Gastroesophageal sphincter (tissue), 4 donors: ENCODE measurements at regions not wholly inside any gene's neighbourhood (a gene's known extent, or its start where the extent isn't known, plus 50 kb on each side); places are given as distances from the start of the nearest gene placed in this dataset.

Experiments used
- ATAC-seq: fragments of 150-250 bp; one replicate; pipeline ENCODE4 v1.9.1; 2016; ENCODE audit warnings: mild to moderate bottlenecking, moderate library complexity
- H3K27ac ChIP-seq, 4 donors: fragments of 200-600 bp; sonication (generic) in 3 of 4; 1 replicate in 3 of 4; 2 replicates in 1 of 4; pipeline ENCODE4 v1.5.1; 2016 to 2019
- H3K27me3 ChIP-seq: fragments of 200-600 bp; sonication (generic); one replicate; pipeline ENCODE4 v1.5.1; 2019
- H3K36me3 ChIP-seq, 2 donors: fragments of 200-600 bp; sonication (generic); one replicate each; pipeline ENCODE4 v1.5.1; 2019; ENCODE audit warnings: control low read depth in 1 of 2
- H3K4me1 ChIP-seq, 3 donors: fragments of 200-600 bp; sonication (generic); 1 replicate in 2 of 3; 2 replicates in 1 of 3; pipeline ENCODE4 v1.5.1; 2016 to 2019; ENCODE audit warnings: control low read depth in 2 of 3
- H3K4me3 ChIP-seq, 2 donors: fragments of 200-600 bp; sonication (generic); one replicate each; pipeline ENCODE4 v1.5.1; 2019; ENCODE audit warnings: mild to moderate bottlenecking in 1 of 2, moderate library complexity in 1 of 2
- H3K9me3 ChIP-seq, 3 donors: fragments of 200-600 bp; sonication (generic); one replicate each; pipeline ENCODE4 v1.5.1; 2017 to 2019; ENCODE audit warnings: control low read depth in 2 of 3
- CTCF ChIP-seq, 4 experiments: fragments of 200-600 bp in 2 of 4; fragments of 450-650 bp in 2 of 4; sonication (generic) in 1 of 4; IDR thresholded peaks; one replicate each; pipeline ENCODE4 v1.5.1; 2017 to 2019; ENCODE audit warnings: antibody characterized with exemption in 4 of 4, mild to moderate bottlenecking in 2 of 4, moderate library complexity in 2 of 4
- EP300 ChIP-seq: sonication (generic); formaldehyde crosslinking; IDR thresholded peaks from one replicate; pipeline ENCODE4 v1.6.1; 2017; ENCODE audit warnings: antibody characterized with exemption, mild to moderate bottlenecking
- POLR2A ChIP-seq, 2 donors: fragments of 450-650 bp; IDR thresholded peaks; one replicate each; pipeline ENCODE4 v1.6.1; 2017; ENCODE audit warnings: antibody characterized with exemption in 2 of 2, mild to moderate bottlenecking in 2 of 2, moderate library complexity in 1 of 2
- POLR2AphosphoS5 ChIP-seq: sonication (generic); formaldehyde crosslinking; IDR thresholded peaks from one replicate; pipeline ENCODE4 v1.6.1; 2017; ENCODE audit warnings: antibody characterized with exemption
- WGBS, 2 donors: methylation state at CpG; one replicate each; pipeline ENCODE4 v1.1.5; 2018; ENCODE audit warnings: low coverage in 1 of 2; 5-methylcytosine and 5-hydroxymethylcytosine counted together

DNA sequence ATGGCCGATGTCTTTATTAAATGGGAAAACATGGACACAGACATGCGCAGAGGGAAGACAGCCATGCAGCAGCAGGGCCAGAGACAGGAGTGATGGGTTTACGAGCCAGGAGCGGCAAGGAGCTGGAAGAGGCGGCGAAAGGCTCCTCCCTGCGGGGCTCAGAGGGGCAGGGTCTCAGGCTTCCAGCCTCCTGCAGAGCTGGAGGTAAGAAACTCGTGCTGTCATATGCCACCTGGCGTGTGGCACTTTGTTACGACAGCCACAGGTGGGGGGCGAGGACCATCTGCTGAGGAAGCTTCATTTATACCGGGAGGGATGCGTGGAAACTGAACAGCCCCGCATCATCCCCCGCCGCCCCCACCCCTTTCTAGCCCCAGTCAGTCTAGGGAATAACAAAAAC lies 52.0 kb upstream of the SPACA7 start:
- TF ChIP-seq CTCF (IDR thresholded peaks at IDR 0.05) (no peak), EP300 (no peak), POLR2AphosphoS5 (no peak), POLR2A (IDR thresholded peaks at IDR 0.05) (no peak)
- peaks cover 0 to 10% (median 0%) of the 10 kb centered on the region in 3 donors for H3K4me1 ChIP-seq
- ATAC-seq: no peak
- no peak overlapping the region for H3K4me3 ChIP-seq
- H3K36me3 ChIP-seq: no peaks in the 10 kb centered on the region
- 20 to 21% methylated on average over 3 to 13 of the region's 16 CpGs for WGBS, 2 donors
- no peaks in the 10 kb centered on the region for H3K9me3 ChIP-seq
- H3K27ac ChIP-seq: no peak overlapping the region
- peaks cover 26% of the 10 kb centered on the region for H3K27me3 ChIP-seq

GRCh38 chr13:112325142-112325808 lies 50.9 kb upstream of the SPACA7 start:
- no peaks in the 10 kb centered on the region for H3K36me3 ChIP-seq
- WGBS, 2 donors: 60 to 78% methylated on average over 8 to 24 of the region's 26 CpGs
- H3K4me1 ChIP-seq: peaks cover 0 to 10% (median 0%) of the 10 kb centered on the region in 3 donors
- no peak overlapping the region for H3K4me3 ChIP-seq
- H3K9me3 ChIP-seq: no peaks in the 10 kb centered on the region
- no peak for ATAC-seq
- H3K27ac ChIP-seq: no peak overlapping the region
- H3K27me3 ChIP-seq: peaks cover 37% of the 10 kb centered on the region
- no peak for TF ChIP-seq EP300
- no peak for TF ChIP-seq POLR2AphosphoS5
- TF ChIP-seq CTCF (IDR thresholded peaks at IDR 0.05): no peak
- no peak for TF ChIP-seq POLR2A (IDR thresholded peaks at IDR 0.05)

DNA sequence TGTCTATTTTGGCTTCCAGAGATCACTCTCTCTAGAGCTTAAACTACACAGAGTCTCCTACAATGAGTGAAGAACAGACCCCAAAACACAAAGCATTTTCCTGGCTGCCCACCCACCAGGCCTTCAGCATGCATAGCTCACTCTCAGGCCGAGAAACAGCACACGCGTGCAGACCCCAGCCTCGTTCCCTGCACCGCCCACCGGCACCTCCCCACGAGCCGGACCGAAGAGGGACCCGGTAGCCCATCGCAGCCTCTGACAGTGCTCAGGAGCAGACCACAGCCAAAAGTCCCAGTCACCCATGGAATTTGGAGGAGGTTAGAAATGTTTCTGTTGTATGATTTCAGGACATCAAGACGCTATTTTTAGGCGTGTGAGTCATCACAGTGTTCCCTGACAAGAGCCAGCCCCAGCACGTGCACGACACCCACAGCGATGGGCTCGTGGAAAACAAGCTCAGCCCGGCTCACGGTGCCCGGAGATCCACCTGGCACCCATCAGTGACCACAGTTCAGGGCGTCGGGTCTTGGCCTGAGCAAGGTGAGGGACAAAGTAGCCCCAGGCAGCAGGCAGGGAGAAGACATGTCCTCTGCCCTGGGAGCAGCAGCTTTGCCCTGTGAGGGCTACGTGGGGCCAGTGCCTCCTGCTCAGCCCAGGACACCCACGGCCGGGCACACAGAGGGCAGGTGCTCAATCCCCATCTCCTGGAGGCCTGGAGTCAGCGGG lies 50.1 kb upstream of the SPACA7 start:
- TF ChIP-seq EP300 (no peak), CTCF (IDR thresholded peaks at IDR 0.05) (no peak), POLR2AphosphoS5 (no peak), POLR2A (IDR thresholded peaks at IDR 0.05) (no peak)
- H3K4me3 ChIP-seq: no peak overlapping the region
- peaks cover 0 to 10% (median 3%) of the 10 kb centered on the region in 3 donors for H3K4me1 ChIP-seq
- no peak overlapping the region for H3K27ac ChIP-seq
- 32 to 60% methylated on average over 5 of the region's 26 CpGs for WGBS, 2 donors
- H3K27me3 ChIP-seq: peaks cover 45% of the 10 kb centered on the region
- H3K36me3 ChIP-seq: no peaks in the 10 kb centered on the region
- H3K9me3 ChIP-seq: no peaks in the 10 kb centered on the region
- ATAC-seq: no peak
